Renal pelvis (tissue), 1 donor: ENCODE measurements at regions not wholly inside any gene's neighbourhood (a gene's known extent, or its start where the extent isn't known, plus 50 kb on each side); places are given as distances from the start of the nearest gene placed in this dataset.
"Not testable (repeated sequence)": the region's sequence is repeated elsewhere in the genome, so short reads cannot be mapped to it uniquely, and the experiment has no call there.

Experiments used
- DNase-seq: peaks from one replicate; pipeline ENCODE4 v3.0.0-alpha.2; 2013

- no peak for DNase-seq
Measured at GRCh38 chr4:189511581-189511980, 429.1 kb upstream of the FRG1 start.

DNA sequence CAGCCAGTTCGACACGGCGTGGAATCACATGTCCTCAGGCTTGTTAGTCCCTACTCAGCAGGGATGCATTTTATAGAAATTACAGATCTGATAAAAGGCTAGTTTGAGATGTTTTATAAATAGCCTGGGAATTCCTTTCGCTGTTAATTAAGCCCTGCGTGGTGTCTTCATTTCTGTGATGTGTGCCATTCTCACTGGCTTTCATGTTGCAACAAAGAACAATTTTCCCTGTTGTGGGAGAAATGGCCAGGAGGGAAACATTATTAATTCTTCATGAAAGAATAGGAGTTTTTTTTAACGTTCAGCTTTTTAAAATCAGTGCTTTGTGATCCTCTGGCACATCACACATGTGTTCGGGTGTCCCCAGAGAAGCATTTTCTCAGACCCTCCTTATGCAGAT is 427.3 kb upstream of the FRG1 start:
- no peak for DNase-seq

GRCh38 chr4:189514209-189514608 is 426.5 kb upstream of the FRG1 start:
- no peak for DNase-seq

DNA sequence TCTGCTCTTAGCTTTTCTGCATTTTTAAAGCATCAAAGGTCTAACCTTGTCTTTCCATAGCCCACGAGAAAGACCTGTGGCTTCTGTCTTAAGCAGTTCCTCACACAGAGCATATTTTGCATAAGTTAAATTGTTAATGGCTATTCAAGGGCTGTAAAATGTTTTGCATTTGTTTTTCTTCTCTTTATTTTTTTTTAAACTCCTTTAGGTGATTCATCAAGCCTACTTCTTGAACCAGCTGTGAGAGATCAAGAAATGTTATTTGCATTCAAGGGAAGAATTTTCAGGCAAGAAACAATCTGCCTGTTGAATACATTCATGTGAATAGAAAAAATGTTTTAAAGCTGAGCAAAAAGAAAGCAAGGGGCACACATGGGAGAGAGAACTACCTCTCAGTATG is 423.8 kb upstream of the FRG1 start:
- DNase-seq: no peak

DNA sequence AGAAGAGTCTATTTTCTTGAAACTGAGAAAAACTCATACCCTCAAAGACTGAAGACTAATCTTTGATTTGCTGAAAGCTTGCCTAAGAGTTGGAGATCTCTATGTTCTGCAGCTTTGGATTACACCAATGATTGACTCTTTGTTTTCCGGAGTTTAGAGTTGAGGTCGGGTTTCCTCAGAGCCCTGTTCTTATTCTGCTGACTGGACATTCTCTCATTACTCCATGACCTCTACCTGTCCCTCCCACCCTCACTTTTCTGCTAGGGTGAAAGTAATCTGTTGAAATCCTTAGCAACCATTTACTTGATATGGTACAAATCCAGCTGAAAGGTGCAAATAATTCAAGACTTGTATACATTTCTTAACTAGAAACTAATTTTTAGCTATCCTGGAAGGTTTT is 421.5 kb upstream of the FRG1 start:
- peak; percentile 38 for DNase-seq

- DNase-seq: no peak
Measured at GRCh38 chr4:189525304-189525703, 415.4 kb upstream of the FRG1 start.

DNA sequence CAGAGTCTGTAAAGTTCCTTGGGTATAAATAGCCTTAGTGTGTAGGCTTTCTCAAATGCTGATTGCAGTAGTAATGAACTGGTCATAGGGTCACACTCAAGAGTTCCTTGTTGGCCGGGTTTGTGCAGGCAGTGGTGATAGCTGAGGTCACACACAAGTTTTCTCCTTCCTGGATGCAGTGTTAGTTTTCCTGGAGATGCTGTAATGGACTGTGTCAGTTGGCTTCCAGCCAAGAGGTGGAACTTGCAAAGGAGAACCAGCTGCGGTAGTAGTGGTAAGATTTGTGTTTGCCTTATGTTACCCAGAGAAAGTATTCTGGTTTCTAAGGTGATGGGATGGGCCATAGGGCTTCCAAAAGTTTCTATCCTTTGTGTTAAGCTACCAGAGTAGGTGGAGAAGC is 409.8 kb upstream of the FRG1 start:
- DNase-seq: no peak

DNA sequence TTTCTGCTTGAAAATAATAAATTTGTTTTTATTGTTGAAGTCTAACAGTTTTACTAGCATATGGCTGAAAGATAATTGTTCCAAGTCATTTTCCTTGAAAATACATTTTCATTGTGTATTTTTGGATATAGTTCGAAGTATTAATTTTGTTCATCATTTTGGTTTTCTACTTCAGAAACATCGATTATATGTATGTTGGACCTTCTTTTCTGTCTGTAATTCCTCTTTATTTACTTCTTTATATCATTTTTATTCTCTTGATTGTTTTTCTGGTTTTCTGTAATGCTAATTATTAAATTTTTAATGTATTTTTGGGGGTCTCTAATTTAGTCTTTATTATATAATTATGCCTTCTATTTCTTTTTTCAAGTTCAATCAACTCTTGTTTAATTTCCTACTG is 407.1 kb upstream of the FRG1 start:
- DNase-seq: no peak

- DNase-seq: no peak
Measured at GRCh38 chr4:189547559-189547958, 393.1 kb upstream of the FRG1 start.

GRCh38 chr4:189548484-189549125 is 392.1 kb upstream of the FRG1 start:
- peak; percentile 58 for DNase-seq

GRCh38 chr4:189551931-189552670 is 388.6 kb upstream of the FRG1 start:
- DNase-seq: peak; percentile 26

- not testable (repeated sequence) for DNase-seq
Measured at GRCh38 chr4:189560605-189561004, 380.1 kb upstream of the FRG1 start.

DNA sequence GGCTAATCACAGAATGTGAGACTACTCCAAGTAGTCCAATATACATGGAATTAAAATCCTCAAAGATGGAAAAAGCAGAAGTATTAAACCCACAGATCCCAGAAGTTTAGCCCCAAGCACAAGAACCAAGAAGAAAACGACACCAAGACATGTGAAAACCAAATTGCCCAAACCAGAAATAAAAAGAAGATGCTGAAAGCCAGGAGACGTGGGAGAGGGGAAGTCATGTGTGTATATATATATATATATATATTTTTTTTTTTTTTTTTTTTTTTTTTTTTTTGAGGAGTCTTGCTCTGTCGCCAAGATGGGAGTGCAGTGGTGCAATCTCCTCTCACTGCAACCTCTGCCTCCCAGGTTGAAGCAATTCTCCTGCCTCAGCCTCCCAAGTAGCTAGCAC is 376.9 kb upstream of the FRG1 start:
- DNase-seq: not testable (repeated sequence)

DNA sequence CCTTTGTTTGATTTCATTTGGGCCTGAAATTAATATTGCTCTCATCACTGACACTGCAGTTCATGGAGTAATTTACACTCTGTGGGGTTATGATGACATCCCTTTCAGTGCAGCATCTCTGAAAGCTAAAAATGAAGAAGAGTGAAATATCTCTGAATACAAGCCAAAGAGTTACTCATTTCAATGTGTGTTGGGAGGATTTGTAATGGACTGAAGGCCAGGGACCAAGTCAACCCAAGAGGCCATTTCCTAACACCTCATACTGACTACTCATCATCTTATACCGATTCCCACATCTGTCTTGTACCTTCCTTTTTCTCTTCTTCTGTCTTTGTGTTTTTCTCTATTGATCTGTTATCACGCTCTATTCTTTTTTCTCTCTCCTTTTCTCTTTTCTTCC is 374.4 kb upstream of the FRG1 start:
- DNase-seq: not testable (repeated sequence)

GRCh38 chr4:189566900-189567299 is 373.8 kb upstream of the FRG1 start:
- DNase-seq: not testable (repeated sequence)

DNA sequence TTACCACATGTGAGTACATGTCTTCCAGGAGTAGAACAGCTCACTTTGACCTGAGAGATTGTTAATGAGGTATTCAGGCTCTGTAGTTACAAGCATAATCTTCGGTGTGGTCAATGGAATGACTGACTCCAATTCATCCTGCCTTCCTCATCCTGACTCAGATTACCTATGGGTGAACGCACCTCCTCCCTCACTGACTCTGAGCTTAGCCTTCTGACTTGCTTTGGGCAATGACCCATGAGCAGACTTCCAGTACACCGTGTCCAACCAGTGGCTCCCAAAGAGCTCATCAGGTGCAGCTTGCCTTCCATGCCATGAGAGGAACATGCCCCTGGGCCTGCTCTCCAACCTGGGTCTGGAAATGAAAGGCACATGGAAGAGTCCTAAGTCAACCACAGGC is 361.0 kb upstream of the FRG1 start:
- not testable (repeated sequence) for DNase-seq

GRCh38 chr4:189586908-189587632 is 353.6 kb upstream of the FRG1 start:
- DNase-seq: not testable (repeated sequence)

DNA sequence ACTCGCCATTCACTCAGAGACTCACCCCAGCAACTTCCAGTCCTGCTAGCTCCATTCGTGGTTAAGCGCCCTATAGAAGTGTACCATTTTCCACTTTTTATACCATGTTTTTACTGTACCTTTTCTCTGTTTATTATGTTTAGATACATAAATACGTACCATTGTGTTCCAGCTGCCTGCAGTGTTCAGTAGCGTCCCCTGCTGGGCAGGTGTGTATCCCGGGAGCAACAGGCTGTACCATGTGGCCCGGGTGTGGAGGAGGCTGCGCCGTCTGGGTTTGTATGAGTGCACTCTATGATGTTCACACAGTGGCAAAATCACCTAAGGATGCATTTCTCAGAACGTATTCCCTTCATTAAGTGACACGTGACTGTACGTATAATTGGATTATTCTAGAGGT is 351.5 kb upstream of the FRG1 start:
- not testable (repeated sequence) for DNase-seq

GRCh38 chr4:189592890-189593289 is 347.8 kb upstream of the FRG1 start:
- DNase-seq: no peak

GRCh38 chr4:189597341-189597740 is 343.3 kb upstream of the FRG1 start:
- DNase-seq: no peak

DNA sequence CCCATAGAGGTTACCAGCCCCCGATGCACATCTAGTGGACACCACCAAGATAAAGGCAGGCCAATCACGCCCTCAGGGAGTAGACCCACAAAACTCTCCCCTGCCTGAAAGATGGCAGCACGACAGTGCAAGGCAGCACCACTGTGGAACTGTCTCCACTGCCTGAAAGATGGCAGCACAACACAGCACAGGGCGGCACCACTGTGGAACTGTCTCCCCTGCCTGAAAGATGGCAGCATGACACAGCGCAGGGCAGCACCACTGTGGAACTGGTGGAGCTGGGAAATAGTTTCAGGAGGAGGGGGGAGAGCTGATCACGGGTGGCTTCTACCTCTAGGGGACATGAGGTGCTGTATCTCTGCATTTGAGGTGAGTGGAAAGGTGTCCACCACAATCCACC is 340.4 kb upstream of the FRG1 start:
- DNase-seq: no peak

DNA sequence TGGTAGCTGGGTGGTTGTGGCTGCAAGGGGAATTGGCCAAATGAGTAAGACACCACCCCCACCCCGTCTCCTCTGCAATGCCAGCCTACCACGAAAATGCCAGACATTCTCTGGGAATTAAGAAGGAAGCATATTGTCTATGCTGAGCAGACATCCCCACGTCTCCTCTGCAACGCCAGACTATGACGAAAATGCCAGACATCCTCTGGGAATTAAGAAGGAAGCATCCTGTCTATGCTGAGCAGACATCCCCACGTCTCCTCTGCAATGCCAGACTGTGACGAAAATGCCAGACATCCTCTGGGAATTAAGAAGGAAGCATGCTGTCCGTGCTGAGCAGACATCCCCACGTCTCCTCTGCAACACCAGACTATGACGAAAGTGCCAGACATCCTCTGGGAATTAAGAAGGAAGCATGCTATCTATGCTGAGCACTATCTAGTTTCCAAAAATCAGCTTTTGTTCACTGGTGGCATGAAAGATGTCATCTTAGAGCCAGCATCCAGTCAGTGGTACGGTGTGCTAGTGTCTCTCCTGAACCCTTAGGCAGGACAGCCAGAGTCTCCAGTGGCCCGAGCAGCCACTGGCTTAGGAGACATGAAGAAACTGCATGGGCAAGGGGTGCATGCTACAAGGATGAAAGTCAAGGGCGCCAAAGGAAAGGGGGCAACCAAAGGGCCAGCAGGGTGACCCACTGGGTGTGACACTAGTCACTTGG is 339.8 kb upstream of the FRG1 start:
- DNase-seq: no peak
